Heart left ventricle (tissue), 13 donors: ENCODE measurements at regions not wholly inside any gene's neighbourhood (a gene's known extent, or its start where the extent isn't known, plus 50 kb on each side); places are given as distances from the start of the nearest gene placed in this dataset.

Experiments used
- CTCF ChIP-seq, 12 donors: fragments of 200-600 bp; sonication (generic) in 4 of 12; IDR thresholded peaks; one replicate each; pipeline versions ENCODE4 v1.5.0 to v1.8.0; 2018 to 2022; ENCODE audit warnings: antibody characterized with exemption in 12 of 12, mild to moderate bottlenecking in 5 of 12
- POLR2A ChIP-seq, 2 donors: fragments of 450-650 bp; IDR thresholded peaks; one replicate each; pipeline ENCODE4 v1.6.1; 2017; ENCODE audit warnings: antibody characterized with exemption in 2 of 2, mild to moderate bottlenecking in 2 of 2, moderate library complexity in 2 of 2
- donor health status: ischemic (EF 13 %, LVEDD 7.1; RV severe dilation, severe dysfunction).
- donor health status: DM: no; HTN: yes; CAD: no.
- donor health status: DM: no; HTN: no; CAD: no.
- donor health status: ischemic (EF 25% LVEDD 6.9; RV normal size, moderate dysfunction).
- donor health status: ischemic (EF 25% LVEDD 5.7; RV mildly dilated, moderate dysfunction).
- donor health status: ischemic (EF 35%, LVEDD 5.7; RV mildly dilated, moderate dysfunction).
- donor health status: nonischemic (EF 11% LVEDD 7.7; RV severe dilation, severe dysfunction).
- donor health status: DM: yes; HTN: yes; CAD: no.
- donor health status: PGD.
- donor health status: ischemic (EF 29% LVEDD 5.4; RV normal size, mild dysfunction).
- donor health status: nonischemic (EF 23%, LVEDD 6.1; RV moderate dilation, normal function).

- TF ChIP-seq CTCF (IDR thresholded peaks at IDR 0.05) (no peak), POLR2A (IDR thresholded peaks at IDR 0.05) (no peak)
These were observed 63.6 kb upstream of the ATL2 start for GRCh38 chr2:38440655-38441054.
